ENCODE measurements at regions not wholly inside any gene's neighbourhood (a gene's known extent, or its start where the extent isn't known, plus 50 kb on each side); places are given as distances from the start of the nearest gene placed in this dataset.

DNA sequence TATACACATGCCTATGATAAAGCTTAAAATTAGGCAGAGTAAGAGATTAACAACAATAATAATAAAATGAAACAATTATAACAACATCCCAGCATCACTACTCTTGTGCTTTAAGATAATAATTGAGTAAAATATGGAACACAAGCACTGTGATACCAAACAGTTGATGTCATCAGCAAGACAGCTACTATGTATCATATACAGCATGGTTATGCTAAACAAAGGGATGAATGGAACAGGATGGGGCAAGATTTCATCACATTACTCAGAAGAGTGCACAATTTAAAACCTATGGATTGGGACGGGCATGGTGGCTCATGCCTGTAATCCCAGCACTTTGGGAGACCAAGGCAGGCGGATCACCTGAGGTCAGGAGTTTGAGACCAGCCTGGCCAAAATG lies 1221.0 kb downstream of the SUCLG1 start:
- TF ChIP-seq, protein P1, sequence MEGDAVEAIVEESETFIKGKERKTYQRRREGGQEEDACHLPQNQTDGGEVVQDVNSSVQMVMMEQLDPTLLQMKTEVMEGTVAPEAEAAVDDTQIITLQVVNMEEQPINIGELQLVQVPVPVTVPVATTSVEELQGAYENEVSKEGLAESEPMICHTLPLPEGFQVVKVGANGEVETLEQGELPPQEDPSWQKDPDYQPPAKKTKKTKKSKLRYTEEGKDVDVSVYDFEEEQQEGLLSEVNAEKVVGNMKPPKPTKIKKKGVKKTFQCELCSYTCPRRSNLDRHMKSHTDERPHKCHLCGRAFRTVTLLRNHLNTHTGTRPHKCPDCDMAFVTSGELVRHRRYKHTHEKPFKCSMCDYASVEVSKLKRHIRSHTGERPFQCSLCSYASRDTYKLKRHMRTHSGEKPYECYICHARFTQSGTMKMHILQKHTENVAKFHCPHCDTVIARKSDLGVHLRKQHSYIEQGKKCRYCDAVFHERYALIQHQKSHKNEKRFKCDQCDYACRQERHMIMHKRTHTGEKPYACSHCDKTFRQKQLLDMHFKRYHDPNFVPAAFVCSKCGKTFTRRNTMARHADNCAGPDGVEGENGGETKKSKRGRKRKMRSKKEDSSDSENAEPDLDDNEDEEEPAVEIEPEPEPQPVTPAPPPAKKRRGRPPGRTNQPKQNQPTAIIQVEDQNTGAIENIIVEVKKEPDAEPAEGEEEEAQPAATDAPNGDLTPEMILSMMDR (IDR thresholded peaks at IDR 0.05; ENCODE audit: low read depth, low read length, missing control alignments): no peak
- no peak overlapping the region for H3K4me3 ChIP-seq (ENCODE audit: low read depth, low read length)
- no peak for DNase-seq (ENCODE audit: low read depth)

DNA sequence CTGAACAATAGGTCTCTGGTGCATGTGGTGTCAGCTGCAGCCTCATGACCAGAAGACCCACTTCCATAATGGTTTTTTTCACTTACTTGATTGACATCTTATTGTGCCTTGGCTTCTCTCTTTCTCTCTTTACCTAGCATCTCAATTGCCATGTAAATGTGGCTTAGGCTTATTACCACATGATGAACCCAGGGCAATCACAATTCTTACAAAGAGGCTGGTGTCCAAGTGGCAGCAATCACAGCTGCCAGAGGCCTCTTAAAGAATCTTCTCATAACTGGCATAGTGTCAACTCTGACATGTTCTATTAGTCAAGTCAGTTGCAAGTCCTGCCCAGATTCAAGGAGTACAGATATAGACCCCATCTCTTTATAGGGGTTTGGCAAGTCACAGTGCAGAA lies 1224.8 kb downstream of the SUCLG1 start:
- no peak for DNase-seq (ENCODE audit: low read depth)
- TF ChIP-seq, protein P1 (IDR thresholded peaks at IDR 0.05; ENCODE audit: low read depth, low read length, missing control alignments): no peak
- H3K4me3 ChIP-seq (ENCODE audit: low read depth, low read length): no peak overlapping the region

DNA sequence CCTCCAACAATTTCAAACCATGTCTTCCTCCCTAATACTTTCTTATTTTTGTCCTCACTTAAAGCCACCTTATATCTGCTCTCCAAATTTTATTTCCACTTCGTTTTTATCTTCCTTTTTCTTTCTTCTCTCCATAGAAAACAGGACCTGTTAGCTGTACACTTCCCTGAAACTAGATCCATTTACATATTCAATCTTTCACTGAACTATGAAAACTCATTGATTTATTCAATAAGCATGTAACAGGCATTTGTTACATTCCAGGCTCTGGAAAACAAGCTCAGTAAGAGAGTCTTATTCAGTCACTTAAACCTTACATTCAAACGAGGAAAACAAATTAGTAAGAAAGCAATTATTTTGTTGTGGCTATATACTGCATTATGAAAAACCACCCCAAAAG lies 1225.3 kb downstream of the SUCLG1 start:
- no peak for DNase-seq (ENCODE audit: low read depth)
- H3K4me3 ChIP-seq (ENCODE audit: low read depth, low read length): no peak overlapping the region
- TF ChIP-seq, protein P1 (IDR thresholded peaks at IDR 0.05; ENCODE audit: low read depth, low read length, missing control alignments): no peak

DNA sequence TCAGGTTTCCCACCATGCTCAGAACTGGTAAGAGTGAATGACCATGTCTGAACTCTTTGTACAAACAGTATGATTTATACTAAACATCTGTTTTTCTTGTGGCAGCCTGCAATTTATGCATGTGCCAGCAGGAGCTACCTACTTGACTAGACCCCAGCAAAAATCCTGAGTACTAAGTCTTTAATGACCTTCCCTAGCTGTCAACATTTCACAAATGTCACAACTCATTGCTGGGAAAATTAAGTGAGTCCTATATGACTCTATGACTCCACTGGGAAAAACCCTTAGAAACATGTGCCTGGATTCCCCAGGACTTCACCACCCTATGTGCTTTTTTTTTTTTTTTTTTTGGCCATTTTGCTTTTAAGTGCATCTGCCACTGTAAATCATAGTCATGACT lies 1225.8 kb downstream of the SUCLG1 start:
- no peak overlapping the region for H3K4me3 ChIP-seq (ENCODE audit: low read depth, low read length)
- TF ChIP-seq, protein P1 (IDR thresholded peaks at IDR 0.05; ENCODE audit: low read depth, low read length, missing control alignments): no peak
- DNase-seq (ENCODE audit: low read depth): no peak

DNA sequence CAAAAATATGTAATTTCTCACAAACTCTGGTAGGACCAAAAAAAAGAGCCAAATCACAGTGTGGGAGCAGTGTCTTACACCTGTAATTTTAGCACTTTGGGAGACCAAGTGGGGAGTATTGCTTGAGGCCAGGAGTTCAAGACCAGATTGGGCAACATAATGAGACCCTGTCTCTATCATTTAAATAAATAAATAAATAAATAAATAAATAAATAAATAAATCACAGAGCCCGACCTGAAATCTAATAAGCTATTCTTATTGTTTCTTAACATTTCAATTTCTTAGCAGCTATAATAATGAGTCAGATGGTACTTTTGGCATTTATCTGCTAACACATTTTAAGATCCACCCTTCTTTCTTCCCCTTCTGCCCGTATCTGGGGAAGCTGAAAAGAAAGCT lies 1229.6 kb downstream of the SUCLG1 start:
- no peak overlapping the region for H3K4me3 ChIP-seq (ENCODE audit: low read depth, low read length)
- TF ChIP-seq, protein P1 (IDR thresholded peaks at IDR 0.05; ENCODE audit: low read depth, low read length, missing control alignments): no peak
- no peak for DNase-seq (ENCODE audit: low read depth)

DNA sequence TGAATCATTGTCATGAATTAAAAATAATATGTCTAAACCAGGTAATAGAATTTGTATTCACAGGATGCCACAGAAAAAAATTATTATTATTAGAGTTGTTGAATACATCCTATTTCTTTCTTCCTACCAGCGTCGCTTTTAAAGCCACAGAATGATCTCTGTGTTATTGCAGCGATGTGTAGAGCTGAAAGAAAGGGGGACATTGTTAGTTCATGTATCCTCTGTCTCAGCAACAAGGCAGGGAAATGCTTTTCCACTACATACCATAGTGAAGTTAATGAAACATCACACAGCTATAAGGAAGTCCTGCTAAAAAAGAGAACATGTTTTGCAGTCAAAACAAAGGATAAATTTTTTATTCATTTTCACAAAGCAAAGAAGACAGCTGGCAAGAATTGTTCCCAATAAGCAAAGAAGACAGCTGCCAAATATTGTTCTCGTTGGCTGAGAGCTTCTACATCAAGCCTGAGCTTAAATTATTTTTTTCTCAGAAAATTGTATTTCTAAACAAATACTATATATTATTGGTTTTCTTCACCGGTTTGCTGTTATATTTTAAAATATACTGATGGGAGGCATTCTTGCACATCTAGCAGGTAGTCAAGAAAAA lies 1234.4 kb downstream of the SUCLG1 start:
- no peak for DNase-seq (ENCODE audit: low read depth)
- TF ChIP-seq, protein P1 (IDR thresholded peaks at IDR 0.05; ENCODE audit: low read depth, low read length, missing control alignments): no peak

DNA sequence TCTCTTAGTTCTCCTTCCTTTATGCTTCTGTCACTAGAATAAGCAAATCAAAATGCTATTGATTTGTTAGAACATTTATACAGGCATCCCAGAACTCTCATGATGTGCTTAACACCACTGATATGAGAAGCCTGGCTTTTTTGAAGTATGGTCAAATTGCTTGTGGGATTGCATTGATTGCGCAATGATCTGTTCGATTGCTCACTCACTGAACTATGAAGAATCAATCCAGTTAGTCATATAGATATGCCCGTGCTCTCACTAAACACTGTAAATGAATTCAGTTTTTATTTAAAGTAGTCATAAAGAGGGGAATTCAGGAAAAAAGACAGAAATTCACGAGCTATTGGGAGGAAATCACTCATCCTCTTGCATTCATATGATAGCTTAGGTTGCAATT lies 1237.8 kb downstream of the SUCLG1 start:
- no peak overlapping the region for H3K4me3 ChIP-seq (ENCODE audit: low read depth, low read length)
- no peak for DNase-seq (ENCODE audit: low read depth)
- TF ChIP-seq, protein P1 (IDR thresholded peaks at IDR 0.05; ENCODE audit: low read depth, low read length, missing control alignments): no peak

More for the DNA sequence above, 1234.4 kb downstream of the SUCLG1 start:
- no peak overlapping the region for H3K4me3 ChIP-seq (ENCODE audit: low read depth, low read length)
